ENCODE measurements at regions not wholly inside any gene's neighbourhood (a gene's known extent, or its start where the extent isn't known, plus 50 kb on each side); places are given as distances from the start of the nearest gene placed in this dataset.

GRCh38 chr14:101325319-101325718, 236.0 kb upstream of the DIO3 start:
- Histone ChIP-seq H3K4me1 (ENCODE audit: insufficient read depth, low read length) (no peaks in the 10 kb centered on the region), H3K27me3 (ENCODE audit: insufficient read depth, low read length) (no peaks in the 10 kb centered on the region), H3K4me3 (ENCODE audit: insufficient read depth, low read length) (no peak overlapping the region), H3K79me2 (ENCODE audit: insufficient read depth, low read length) (no peaks in the 10 kb centered on the region), H2AFZ (ENCODE audit: low read length) (no peak overlapping the region), H3K9me3 (ENCODE audit: low read depth, low read length) (peaks cover 4% of the 10 kb centered on the region), H4K20me1 (ENCODE audit: insufficient read depth, low read length) (no peaks in the 10 kb centered on the region), H3K27ac (ENCODE audit: low read depth, low read length) (no peak overlapping the region), H3K4me2 (ENCODE audit: insufficient read depth, low read length) (no peak overlapping the region), H3K36me3 (ENCODE audit: insufficient read depth, low read length) (no peaks in the 10 kb centered on the region)
- TF ChIP-seq, protein P1, sequence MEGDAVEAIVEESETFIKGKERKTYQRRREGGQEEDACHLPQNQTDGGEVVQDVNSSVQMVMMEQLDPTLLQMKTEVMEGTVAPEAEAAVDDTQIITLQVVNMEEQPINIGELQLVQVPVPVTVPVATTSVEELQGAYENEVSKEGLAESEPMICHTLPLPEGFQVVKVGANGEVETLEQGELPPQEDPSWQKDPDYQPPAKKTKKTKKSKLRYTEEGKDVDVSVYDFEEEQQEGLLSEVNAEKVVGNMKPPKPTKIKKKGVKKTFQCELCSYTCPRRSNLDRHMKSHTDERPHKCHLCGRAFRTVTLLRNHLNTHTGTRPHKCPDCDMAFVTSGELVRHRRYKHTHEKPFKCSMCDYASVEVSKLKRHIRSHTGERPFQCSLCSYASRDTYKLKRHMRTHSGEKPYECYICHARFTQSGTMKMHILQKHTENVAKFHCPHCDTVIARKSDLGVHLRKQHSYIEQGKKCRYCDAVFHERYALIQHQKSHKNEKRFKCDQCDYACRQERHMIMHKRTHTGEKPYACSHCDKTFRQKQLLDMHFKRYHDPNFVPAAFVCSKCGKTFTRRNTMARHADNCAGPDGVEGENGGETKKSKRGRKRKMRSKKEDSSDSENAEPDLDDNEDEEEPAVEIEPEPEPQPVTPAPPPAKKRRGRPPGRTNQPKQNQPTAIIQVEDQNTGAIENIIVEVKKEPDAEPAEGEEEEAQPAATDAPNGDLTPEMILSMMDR (IDR thresholded peaks at IDR 0.05; ENCODE audit: extremely low read depth, low read depth, low read length) = no peak
- no peak for DNase-seq (ENCODE audit: insufficient read length, low spot score, missing footprints)

- peaks cover 5% of the 10 kb centered on the region for H3K27me3 ChIP-seq (ENCODE audit: insufficient read depth, low read length)
- H3K9me3 ChIP-seq (ENCODE audit: low read depth, low read length) = peaks cover 4% of the 10 kb centered on the region
- H3K4me2 ChIP-seq (ENCODE audit: insufficient read depth, low read length) = no peak overlapping the region
- peak; percentile 71 for DNase-seq (ENCODE audit: insufficient read length, low spot score, missing footprints)
- H3K36me3 ChIP-seq (ENCODE audit: insufficient read depth, low read length) = no peaks in the 10 kb centered on the region
- H3K79me2 ChIP-seq (ENCODE audit: insufficient read depth, low read length) = no peaks in the 10 kb centered on the region
- no peaks in the 10 kb centered on the region for H3K4me1 ChIP-seq (ENCODE audit: insufficient read depth, low read length)
- no peaks in the 10 kb centered on the region for H4K20me1 ChIP-seq (ENCODE audit: insufficient read depth, low read length)
- H2AFZ ChIP-seq (ENCODE audit: low read length) = no peak overlapping the region
- no peak overlapping the region for H3K4me3 ChIP-seq (ENCODE audit: insufficient read depth, low read length)
- TF ChIP-seq, protein P1 (IDR thresholded peaks at IDR 0.05; ENCODE audit: extremely low read depth, low read depth, low read length) = no peak
- no peak overlapping the region for H3K27ac ChIP-seq (ENCODE audit: low read depth, low read length)
These were observed 232.8 kb upstream of the DIO3 start for GRCh38 chr14:101328412-101329028.

DNA sequence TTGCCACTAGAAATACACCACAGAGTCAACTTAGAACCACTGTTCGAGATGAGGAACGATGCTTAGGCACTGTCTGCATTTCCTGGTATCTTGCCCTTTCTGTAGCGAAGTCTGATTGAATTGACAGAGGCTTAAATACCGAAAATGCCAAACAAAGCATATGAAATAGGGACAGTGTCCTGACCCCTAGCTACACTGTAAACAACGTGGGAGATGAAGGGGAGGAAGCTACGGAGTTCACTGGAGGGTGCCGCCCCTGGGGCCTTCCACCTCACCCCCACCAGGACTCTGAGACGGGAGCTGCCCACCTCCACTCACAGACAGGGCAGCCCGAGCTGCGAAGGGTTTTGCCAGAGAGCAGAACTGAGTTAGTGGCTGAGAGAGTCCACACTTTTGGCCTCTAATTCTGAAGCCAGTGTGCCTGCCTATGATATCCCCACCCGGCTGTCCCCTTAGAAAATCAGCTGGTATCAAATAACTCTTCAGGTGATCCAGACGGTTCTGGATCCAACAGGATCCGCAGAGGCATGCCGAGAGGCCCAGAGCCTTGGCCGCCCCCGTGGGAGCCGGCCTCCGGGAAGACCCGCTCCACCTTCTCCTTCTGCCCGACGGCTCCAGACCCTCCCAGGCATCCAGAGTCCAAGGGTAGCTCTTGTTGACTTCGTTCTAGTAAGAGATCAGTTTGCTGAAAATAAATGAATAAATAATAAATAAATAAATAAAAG, 230.7 kb upstream of the DIO3 start:
- Histone ChIP-seq H3K9me3 (ENCODE audit: low read depth, low read length) (no peaks in the 10 kb centered on the region), H3K27me3 (ENCODE audit: insufficient read depth, low read length) (peaks cover 12% of the 10 kb centered on the region), H3K4me2 (ENCODE audit: insufficient read depth, low read length) (no peak overlapping the region), H3K4me1 (ENCODE audit: insufficient read depth, low read length) (no peaks in the 10 kb centered on the region), H4K20me1 (ENCODE audit: insufficient read depth, low read length) (no peaks in the 10 kb centered on the region), H2AFZ (ENCODE audit: low read length) (no peak overlapping the region), H3K4me3 (ENCODE audit: insufficient read depth, low read length) (no peak overlapping the region), H3K36me3 (ENCODE audit: insufficient read depth, low read length) (no peaks in the 10 kb centered on the region), H3K27ac (ENCODE audit: low read depth, low read length) (no peak overlapping the region), H3K79me2 (ENCODE audit: insufficient read depth, low read length) (no peaks in the 10 kb centered on the region)
- TF ChIP-seq, protein P1 (IDR thresholded peaks at IDR 0.05; ENCODE audit: extremely low read depth, low read depth, low read length) = no peak
- DNase-seq (ENCODE audit: insufficient read length, low spot score, missing footprints) = peak; percentile 54

DNA sequence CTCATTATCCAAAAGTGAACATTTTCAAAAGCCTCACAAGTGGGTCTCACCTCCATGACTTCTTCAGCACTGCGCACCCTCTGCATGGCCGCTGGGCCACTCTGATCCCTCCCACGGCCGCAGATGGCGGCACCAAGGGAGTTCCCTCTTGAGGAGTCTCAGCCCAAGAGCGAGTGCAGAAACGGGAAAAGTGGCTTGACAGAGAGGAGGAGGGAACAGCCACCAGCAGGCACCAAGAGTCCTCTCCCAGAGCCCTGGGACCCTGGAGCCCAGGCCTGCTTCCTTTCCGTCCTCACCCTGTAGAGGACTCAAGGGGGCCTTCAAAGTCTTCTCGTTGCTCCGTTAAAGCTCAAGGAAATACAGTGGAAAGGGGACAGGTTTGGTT, 230.2 kb upstream of the DIO3 start:
- no peaks in the 10 kb centered on the region for H4K20me1 ChIP-seq (ENCODE audit: insufficient read depth, low read length)

More for the DNA sequence above, 230.2 kb upstream of the DIO3 start:
- Histone ChIP-seq H3K27ac (ENCODE audit: low read depth, low read length) (no peak overlapping the region), H3K4me2 (ENCODE audit: insufficient read depth, low read length) (no peak overlapping the region), H3K36me3 (ENCODE audit: insufficient read depth, low read length) (no peaks in the 10 kb centered on the region), H3K79me2 (ENCODE audit: insufficient read depth, low read length) (no peaks in the 10 kb centered on the region), H3K27me3 (ENCODE audit: insufficient read depth, low read length) (peaks cover 12% of the 10 kb centered on the region), H3K9me3 (ENCODE audit: low read depth, low read length) (no peaks in the 10 kb centered on the region), H3K4me1 (ENCODE audit: insufficient read depth, low read length) (no peaks in the 10 kb centered on the region), H2AFZ (ENCODE audit: low read length) (no peak overlapping the region), H3K4me3 (ENCODE audit: insufficient read depth, low read length) (no peak overlapping the region)
- TF ChIP-seq, protein P1 (IDR thresholded peaks at IDR 0.05; ENCODE audit: extremely low read depth, low read depth, low read length) = no peak
- no peak for DNase-seq (ENCODE audit: insufficient read length, low spot score, missing footprints)
